GM19324 (cell line): ENCODE measurements at regions not wholly inside any gene's neighbourhood (a gene's known extent, or its start where the extent isn't known, plus 50 kb on each side); places are given as distances from the start of the nearest gene placed in this dataset.
A peak's percentile ranks its signal among the peaks of the same experiment; 100 is the strongest.

Experiments used
- ATAC-seq: cut with Tn5 transposase; IDR thresholded peaks from one replicate; pipeline ENCODE4 v1.9.1; 2021; ENCODE audit warnings: mild to moderate bottlenecking, moderate library complexity; ENCODE audit not compliant: unreplicated experiment, low FRiP score

DNA sequence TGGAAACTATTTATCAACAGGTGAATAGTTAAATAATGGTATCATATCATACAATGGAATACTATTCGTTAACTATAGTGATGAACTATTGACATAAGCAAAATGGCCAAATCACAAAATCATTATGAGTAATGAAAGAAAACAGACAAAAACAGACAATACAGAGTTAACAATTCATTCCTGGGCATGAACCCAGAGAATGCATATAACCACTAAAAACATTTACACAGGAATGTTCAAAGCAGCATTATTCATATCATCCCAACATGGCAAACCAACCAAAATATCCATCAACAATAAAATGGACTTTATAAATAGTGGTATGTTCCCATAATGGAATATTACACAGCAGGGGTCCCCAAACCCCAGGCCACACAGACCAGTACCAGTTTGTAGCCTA is 131.2 kb upstream of the CYP1B1 start:
- ATAC-seq, result no peak

- ATAC-seq, result no peak
Measured at GRCh38 chr2:38203446-38203810, 127.5 kb upstream of the CYP1B1 start.

DNA sequence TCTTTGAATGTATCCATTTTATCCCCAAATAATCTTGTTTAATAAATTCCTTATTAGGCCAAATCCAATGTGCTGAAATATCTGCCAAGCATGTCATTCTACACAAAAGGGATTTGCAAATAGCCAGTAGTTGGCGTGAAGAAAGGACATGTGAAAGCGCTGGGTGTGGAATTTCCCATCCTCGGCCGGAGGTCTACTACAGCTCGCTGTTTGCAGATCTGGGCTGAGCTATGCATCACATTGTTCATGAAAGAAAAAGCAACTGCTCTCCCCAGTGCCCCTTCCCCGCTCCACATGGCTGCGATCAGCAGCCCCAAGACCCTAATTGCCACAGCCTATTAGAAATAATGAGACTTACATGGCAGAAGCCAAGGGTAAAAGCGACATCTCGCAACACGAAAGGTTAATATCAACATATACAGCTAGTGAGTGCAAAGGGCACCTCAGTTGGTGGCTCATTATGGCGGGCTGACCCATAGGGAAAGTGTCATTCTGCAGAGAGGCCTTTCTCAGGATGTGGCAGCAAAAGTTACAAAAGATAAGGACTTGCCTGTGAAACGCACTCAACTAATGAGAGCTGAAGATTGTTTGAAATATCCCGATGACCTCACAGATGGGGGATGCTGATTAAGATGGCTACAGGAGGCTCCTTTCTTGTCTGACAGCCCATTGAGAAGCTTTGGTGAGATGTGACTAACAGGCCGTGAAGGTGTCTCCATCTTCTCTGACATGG is 126.9 kb upstream of the CYP1B1 start:
- no peak for ATAC-seq

GRCh38 chr2:38201784-38202183 is 125.8 kb upstream of the CYP1B1 start:
- no peak for ATAC-seq

DNA sequence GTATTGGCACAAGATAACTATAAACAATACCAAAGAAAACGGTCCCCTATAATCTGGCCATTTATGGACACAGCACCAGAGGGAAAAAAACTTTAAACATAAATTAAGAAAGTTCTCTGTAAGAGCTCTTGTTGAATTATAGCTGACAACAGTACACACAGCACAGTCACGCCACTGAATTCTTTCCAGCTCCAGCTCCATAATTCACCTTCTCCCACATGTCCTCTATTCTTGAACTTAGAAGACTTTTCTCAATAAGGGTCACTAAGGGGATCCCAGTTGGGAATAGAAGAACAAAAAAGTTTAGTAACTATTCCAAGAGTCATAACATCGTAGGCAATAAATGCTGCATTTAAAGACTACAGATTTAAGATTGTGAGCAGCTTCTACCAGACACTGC is 124.6 kb upstream of the CYP1B1 start:
- ATAC-seq, result no peak

- no peak for ATAC-seq
Measured at GRCh38 chr2:38199127-38199526, 123.2 kb upstream of the CYP1B1 start.

DNA sequence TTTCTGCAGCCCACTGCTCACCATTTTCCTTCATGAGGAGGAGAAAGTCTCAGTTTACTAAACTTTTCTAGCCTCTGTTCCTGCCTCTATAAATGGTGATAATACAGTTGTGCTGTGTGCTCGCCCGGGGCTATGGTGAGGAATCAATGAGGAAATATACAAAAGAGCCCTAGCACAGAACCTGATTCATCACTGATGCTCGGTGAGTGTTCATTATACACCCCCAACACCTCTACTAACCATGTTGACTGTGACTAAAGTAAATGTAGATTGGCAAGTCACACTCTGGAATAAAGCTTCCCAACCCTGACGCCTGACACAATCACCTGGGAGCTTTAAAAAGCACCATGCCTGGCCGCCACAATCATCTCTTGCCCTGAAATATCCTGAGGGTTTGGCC is 118.8 kb upstream of the CYP1B1 start:
- ATAC-seq, result no peak

GRCh38 chr2:38192976-38193375 is 117.0 kb upstream of the CYP1B1 start:
- no peak for ATAC-seq

GRCh38 chr2:38192046-38192445 is 116.1 kb upstream of the CYP1B1 start:
- ATAC-seq, result no peak

GRCh38 chr2:38191516-38191915 is 115.6 kb upstream of the CYP1B1 start:
- ATAC-seq, result no peak

DNA sequence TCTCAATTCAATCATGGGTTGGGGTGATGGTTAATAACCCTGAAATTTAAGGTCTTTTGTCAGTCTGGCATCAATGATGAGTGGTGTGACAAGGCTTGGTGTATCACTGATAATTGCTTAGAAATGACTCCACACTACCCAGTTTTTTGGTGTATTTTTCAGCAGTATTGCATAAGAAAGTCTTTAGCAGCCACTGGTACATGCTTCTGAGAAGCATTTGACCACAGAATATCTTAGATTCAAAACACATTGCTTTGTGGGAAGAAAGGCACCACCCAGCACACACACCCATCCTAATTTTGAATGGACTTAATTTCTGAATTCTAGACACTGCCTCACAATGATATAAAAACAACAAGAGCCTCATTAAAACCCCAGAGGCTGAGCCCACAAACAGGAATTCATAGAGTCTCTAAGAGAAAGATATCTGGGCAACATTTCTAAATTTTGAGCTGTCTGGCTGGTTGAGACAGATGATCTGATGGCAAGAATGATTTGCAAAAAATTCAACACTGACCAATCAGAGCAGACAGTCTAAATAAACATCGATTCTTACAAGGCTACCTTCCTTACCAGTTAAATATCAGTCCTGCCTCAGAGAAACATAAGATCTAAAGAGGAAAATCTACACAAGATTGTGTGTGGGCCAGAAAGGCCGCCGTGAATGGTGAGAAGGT is 114.7 kb upstream of the CYP1B1 start:
- no peak for ATAC-seq

- no peak for ATAC-seq
Measured at GRCh38 chr2:38187541-38188011, 111.6 kb upstream of the CYP1B1 start.

DNA sequence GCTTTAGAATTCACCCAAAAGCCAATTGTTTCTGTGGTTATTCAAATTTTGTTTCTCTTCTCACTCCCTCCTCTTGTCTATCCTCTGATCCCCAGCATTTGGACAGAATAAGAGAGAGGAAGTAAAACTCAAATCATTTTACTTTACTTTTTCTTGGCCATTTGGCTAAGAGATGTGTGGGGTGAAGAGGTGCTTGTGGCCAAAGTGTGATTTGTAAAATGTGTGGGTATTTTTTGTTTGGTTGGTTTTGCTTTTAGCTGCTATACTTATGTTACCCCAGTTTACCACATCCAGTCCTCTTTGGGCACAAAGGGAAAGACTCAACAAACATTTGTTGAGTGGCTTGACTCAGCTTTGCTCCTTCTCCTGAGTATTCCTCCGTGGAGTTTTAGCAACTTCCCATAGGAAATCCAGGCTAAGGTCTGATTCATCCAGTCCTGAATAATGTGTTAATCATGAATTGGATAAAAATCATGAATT is 109.1 kb upstream of the CYP1B1 start:
- peak; percentile 96 for ATAC-seq

GRCh38 chr2:38182492-38183003 is 106.6 kb upstream of the CYP1B1 start:
- ATAC-seq, result no peak

DNA sequence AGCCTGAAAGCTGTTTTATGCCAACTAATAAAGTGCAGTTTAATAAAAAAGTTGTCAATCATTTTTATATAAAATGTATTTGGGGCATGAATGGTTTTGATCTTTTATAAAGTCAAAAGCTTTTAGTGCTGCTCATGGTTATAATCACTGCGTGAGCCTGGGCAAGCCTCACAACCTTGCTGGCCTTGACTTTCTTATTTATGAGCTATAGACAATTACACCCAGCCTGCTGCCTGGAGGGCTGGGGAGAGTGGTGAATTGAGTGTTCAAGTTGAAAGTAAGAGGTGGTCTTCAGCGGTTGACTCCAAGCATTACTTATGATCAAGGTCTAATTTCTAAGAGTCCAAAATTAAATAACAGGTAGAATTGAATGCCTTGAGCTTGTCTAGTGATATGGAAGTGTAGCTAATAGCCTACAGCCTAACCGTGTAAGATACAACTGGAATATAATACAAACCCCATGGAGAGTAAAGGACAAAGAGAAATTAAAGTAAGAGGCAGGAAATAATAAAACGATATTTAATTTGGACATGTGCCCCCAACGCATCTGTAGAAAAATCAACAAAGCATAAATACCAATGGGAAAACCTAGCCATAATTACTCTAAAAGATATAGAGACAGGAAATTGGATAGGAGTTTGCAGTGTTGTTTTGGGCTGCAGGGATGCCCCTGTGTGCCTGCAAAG is 106.0 kb upstream of the CYP1B1 start:
- ATAC-seq, result no peak

DNA sequence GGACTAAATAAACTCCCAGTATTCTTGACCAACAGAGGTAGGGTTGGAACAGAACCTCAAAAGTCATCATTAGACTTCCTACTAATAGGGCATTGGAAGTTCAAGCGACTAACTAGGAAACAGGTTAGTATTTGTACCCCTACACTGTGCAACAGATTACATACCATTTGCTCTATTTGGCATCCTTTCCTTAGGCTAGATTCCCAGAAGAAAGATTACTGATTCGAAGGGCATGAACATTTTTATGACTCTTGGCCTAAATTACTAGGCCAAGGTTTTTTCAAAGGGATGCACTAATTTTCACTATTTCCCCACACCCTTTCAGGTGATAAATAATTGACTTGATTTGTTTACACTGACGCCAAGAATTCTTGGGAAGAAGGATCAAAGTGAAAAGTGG is 104.8 kb upstream of the CYP1B1 start:
- no peak for ATAC-seq

- no peak for ATAC-seq
Measured at GRCh38 chr2:38178556-38179419, 102.8 kb upstream of the CYP1B1 start.

GRCh38 chr2:38178119-38178518 is 102.2 kb upstream of the CYP1B1 start:
- no peak for ATAC-seq

GRCh38 chr2:38176619-38177021 is 100.7 kb upstream of the CYP1B1 start:
- no peak for ATAC-seq

GRCh38 chr2:38174646-38175423 is 98.9 kb upstream of the CYP1B1 start:
- ATAC-seq, result no peak
